GDM1 (cell line): ENCODE measurements at regions not wholly inside any gene's neighbourhood (a gene's known extent, or its start where the extent isn't known, plus 50 kb on each side); places are given as distances from the start of the nearest gene placed in this dataset.

Experiments used
- DNase-seq: peaks from one replicate; lab custom pipeline; 2025; lab: John Stamatoyannopoulos, UW

- no peak for DNase-seq
Observed at GRCh38 chr7:25952261-25953057, 199.5 kb upstream of the NFE2L3 start.

- DNase-seq, result no peak
Observed at GRCh38 chr7:25953859-25954258, 198.1 kb upstream of the NFE2L3 start.

- no peak for DNase-seq
Observed at GRCh38 chr7:25954395-25954794, 197.6 kb upstream of the NFE2L3 start.

- DNase-seq, result no peak
Observed at GRCh38 chr7:25959168-25959734, 192.7 kb upstream of the NFE2L3 start.

- DNase-seq, result no peak
Observed at GRCh38 chr7:25963733-25964132, 188.3 kb upstream of the NFE2L3 start.

GRCh38 chr7:25964483-25964991 lies 187.5 kb upstream of the NFE2L3 start:
- DNase-seq, result no peak

- no peak for DNase-seq
Observed at GRCh38 chr7:25965405-25966123, 186.4 kb upstream of the NFE2L3 start.

GRCh38 chr7:25966469-25966868 lies 185.5 kb upstream of the NFE2L3 start:
- no peak for DNase-seq

GRCh38 chr7:25967278-25968204 lies 184.5 kb upstream of the NFE2L3 start:
- no peak for DNase-seq

- no peak for DNase-seq
Observed at GRCh38 chr7:25968205-25968993, 183.6 kb upstream of the NFE2L3 start.

GRCh38 chr7:25970356-25970755 lies 181.6 kb upstream of the NFE2L3 start:
- DNase-seq, result no peak

GRCh38 chr7:25970911-25971310 lies 181.1 kb upstream of the NFE2L3 start:
- no peak for DNase-seq

- DNase-seq, result no peak
Observed at GRCh38 chr7:25976630-25977029, 175.4 kb upstream of the NFE2L3 start.

GRCh38 chr7:25978466-25978865 lies 173.5 kb upstream of the NFE2L3 start:
- DNase-seq, result no peak

- DNase-seq, result no peak
Observed at GRCh38 chr7:25979605-25980004, 172.4 kb upstream of the NFE2L3 start.

GRCh38 chr7:25982684-25983083 lies 169.3 kb upstream of the NFE2L3 start:
- no peak for DNase-seq

GRCh38 chr7:25985196-25985595 lies 166.8 kb upstream of the NFE2L3 start:
- no peak for DNase-seq

- DNase-seq, result no peak
Observed at GRCh38 chr7:25988640-25989039, 163.4 kb upstream of the NFE2L3 start.

GRCh38 chr7:25989140-25989705 lies 162.8 kb upstream of the NFE2L3 start:
- no peak for DNase-seq

- DNase-seq, result no peak
Observed at GRCh38 chr7:25994433-25994994, 157.5 kb upstream of the NFE2L3 start.
